SU-DHL-6 (cell line): ENCODE measurements at regions not wholly inside any gene's neighbourhood (a gene's known extent, or its start where the extent isn't known, plus 50 kb on each side); places are given as distances from the start of the nearest gene placed in this dataset.

Source experiments
- EZH2phosphoT487 ChIP-seq: fragments of 200-600 bp; sonication (generic), shearing (Covaris generic); conservative IDR thresholded peaks from 2 replicates; pipeline ENCODE4 v1.6.1; 2018; ENCODE audit warnings: mild to moderate bottlenecking, antibody characterized with exemption, low read length, moderate library complexity, mixed read lengths
- TF ChIP-seq, protein P1 (sequence below): fragments of 200-600 bp; sonication (generic); IDR thresholded peaks from one replicate; pipeline ENCODE4 v1.5.1; 2017; ENCODE audit warnings: antibody characterized with exemption, mild to moderate bottlenecking, low read length, moderate library complexity; ENCODE audit not compliant: insufficient read depth, poor library complexity, severe bottlenecking

DNA sequence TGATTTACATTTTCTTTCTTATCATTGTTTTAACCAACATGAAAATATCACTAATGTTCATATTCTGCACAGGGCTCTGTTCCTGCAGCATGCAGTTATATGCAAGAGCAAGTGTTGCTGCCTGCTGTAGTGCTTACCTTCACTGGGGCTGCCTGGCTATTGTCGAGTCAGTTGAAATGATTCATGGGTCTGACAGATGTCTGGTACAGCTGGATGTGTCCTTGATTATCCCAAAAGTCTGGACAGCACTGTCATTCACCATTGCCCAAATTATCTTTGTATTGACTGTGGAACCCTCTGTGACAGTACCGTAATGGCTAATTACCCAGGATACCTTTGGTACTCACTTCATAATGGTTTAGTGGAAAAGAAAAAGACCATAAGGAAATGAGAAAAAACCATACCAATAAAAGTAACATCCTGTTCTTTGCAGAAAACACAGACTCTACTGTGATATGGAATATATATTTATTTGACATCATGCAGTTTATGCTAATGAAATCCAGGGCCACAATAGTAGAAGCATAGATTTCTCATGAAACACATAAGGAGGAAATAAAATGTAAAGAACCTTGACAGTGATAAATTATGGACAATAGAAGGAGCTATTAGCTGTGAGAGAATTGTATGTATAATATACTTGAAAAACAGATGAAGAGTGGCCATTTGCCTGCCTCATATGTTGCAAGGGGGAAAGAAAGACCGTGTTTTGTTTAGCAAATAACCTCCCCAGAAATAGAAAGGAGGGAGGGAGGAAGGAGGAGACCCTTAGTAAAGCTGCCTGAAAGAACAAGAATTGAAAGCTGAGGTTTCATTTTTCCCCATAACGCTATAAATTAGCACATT lies 249.8 kb upstream of the ATP5MC3 start:
- TF ChIP-seq, protein P1, sequence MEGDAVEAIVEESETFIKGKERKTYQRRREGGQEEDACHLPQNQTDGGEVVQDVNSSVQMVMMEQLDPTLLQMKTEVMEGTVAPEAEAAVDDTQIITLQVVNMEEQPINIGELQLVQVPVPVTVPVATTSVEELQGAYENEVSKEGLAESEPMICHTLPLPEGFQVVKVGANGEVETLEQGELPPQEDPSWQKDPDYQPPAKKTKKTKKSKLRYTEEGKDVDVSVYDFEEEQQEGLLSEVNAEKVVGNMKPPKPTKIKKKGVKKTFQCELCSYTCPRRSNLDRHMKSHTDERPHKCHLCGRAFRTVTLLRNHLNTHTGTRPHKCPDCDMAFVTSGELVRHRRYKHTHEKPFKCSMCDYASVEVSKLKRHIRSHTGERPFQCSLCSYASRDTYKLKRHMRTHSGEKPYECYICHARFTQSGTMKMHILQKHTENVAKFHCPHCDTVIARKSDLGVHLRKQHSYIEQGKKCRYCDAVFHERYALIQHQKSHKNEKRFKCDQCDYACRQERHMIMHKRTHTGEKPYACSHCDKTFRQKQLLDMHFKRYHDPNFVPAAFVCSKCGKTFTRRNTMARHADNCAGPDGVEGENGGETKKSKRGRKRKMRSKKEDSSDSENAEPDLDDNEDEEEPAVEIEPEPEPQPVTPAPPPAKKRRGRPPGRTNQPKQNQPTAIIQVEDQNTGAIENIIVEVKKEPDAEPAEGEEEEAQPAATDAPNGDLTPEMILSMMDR, result no peak
- no peak for TF ChIP-seq EZH2phosphoT487
